Endodermal cell (in vitro differentiated cells): ENCODE measurements at regions not wholly inside any gene's neighbourhood (a gene's known extent, or its start where the extent isn't known, plus 50 kb on each side); places are given as distances from the start of the nearest gene placed in this dataset.

Source experiments
- DNase-seq: peaks from one replicate; pipeline ENCODE4 v3.0.0-alpha.2; 2017
- H3K27ac ChIP-seq: 2 replicates; pipeline ENCODE4 v1.5.1; 2013; ENCODE audit warnings: mild to moderate bottlenecking, low read depth, low read length, moderate library complexity
- H3K27me3 ChIP-seq: 2 replicates; pipeline ENCODE4 v1.6.1; 2013; ENCODE audit warnings: mild to moderate bottlenecking, low read length, moderate library complexity; ENCODE audit not compliant: insufficient read depth, control insufficient read depth, poor library complexity, severe bottlenecking
- H3K36me3 ChIP-seq: 2 replicates; pipeline ENCODE4 v1.7.0; 2013; ENCODE audit warnings: mild to moderate bottlenecking, low read length, moderate library complexity; ENCODE audit not compliant: control insufficient read depth, insufficient read depth
- H3K4me1 ChIP-seq: one replicate; pipeline ENCODE4 v1.7.0; 2013; ENCODE audit warnings: low read length; ENCODE audit not compliant: control insufficient read depth, insufficient read depth
- H3K4me3 ChIP-seq: 2 replicates; pipeline ENCODE4 v1.5.1; 2013; ENCODE audit warnings: mild to moderate bottlenecking, low read length, moderate library complexity
- H3K9ac ChIP-seq: 2 replicates; pipeline ENCODE4 v1.6.1; 2013; ENCODE audit warnings: mild to moderate bottlenecking, low read length, moderate library complexity; ENCODE audit not compliant: poor library complexity, severe bottlenecking; ENCODE audit errors: extremely low read depth
- H3K9me3 ChIP-seq: 2 replicates; pipeline ENCODE4 v1.6.1; 2013; ENCODE audit warnings: mild to moderate bottlenecking, low read length, moderate library complexity; ENCODE audit not compliant: control insufficient read depth
- H3K27ac Mint-ChIP-seq: 2 replicates; pipeline ENCODE4 v1.8.0; 2020; ENCODE audit warnings: mixed read lengths
- H3K27me3 Mint-ChIP-seq: 2 replicates; pipeline ENCODE4 v1.8.0; 2021; ENCODE audit warnings: mild to moderate bottlenecking, mixed read lengths; ENCODE audit not compliant: insufficient read depth
- H3K36me3 Mint-ChIP-seq: 2 replicates; pipeline ENCODE4 v1.8.0; 2020; ENCODE audit warnings: low read depth, mixed read lengths
- H3K4me1 Mint-ChIP-seq: 2 replicates; pipeline ENCODE4 v1.8.0; 2020; ENCODE audit warnings: mixed read lengths
- H3K4me3 Mint-ChIP-seq: 2 replicates; pipeline ENCODE4 v1.8.0; 2020; ENCODE audit warnings: mild to moderate bottlenecking, moderate library complexity, mixed read lengths
- H3K9me3 Mint-ChIP-seq: 2 replicates; pipeline ENCODE4 v1.8.0; 2020; ENCODE audit warnings: mild to moderate bottlenecking, mixed read lengths
- WGBS, 2 experiments: methylation state at CpG; one replicate each; pipeline versions ENCODE4 v1.1.5 to v1.1.7; 2013; ENCODE audit warnings: missing lambda C conversion rate in 2 of 2, mixed read lengths in 1 of 2; ENCODE audit not compliant: insufficient coverage in 1 of 2, insufficient read length in 1 of 2; 5-methylcytosine and 5-hydroxymethylcytosine counted together
- TF ChIP-seq, protein P1 (sequence below): fragments of 200-600 bp; sonication (generic); conservative IDR thresholded peaks from 2 replicates; pipeline ENCODE4 v1.5.0; 2021; ENCODE audit warnings: antibody characterized with exemption, mild to moderate bottlenecking

DNA sequence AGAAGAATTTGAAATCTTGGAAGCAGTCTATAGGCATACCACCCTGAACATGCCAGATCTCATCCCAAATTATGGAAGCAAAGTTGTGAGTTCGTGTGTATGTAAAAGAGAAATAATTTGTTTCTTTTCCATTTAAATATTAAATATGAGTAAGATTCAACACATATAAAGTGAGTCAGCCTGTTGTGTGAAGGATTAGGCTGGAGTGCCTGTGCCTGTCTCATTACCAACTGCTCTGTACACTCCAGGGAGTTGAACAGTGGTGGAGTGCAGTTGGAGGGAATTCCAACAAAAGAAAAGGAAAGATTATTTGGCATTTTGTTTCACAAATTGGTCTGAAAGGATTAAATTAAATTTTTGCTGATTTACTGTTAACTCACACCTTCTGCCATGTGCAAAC lies 435.6 kb downstream of the FAT4 start:
- no peaks in the 10 kb centered on the region for H3K9me3 ChIP-seq
- DNase-seq, result no peak
- no peaks in the 10 kb centered on the region for H3K27me3 ChIP-seq
- no peaks in the 10 kb centered on the region for H3K4me1 Mint-ChIP-seq
- no peak overlapping the region for H3K9ac ChIP-seq
- H3K27me3 Mint-ChIP-seq, result no peaks in the 10 kb centered on the region
- H3K4me1 ChIP-seq, result no peaks in the 10 kb centered on the region
- no peak overlapping the region for H3K4me3 Mint-ChIP-seq
- peaks cover 18% of the 10 kb centered on the region for H3K9me3 Mint-ChIP-seq
- no CpG with 5 or more reads among the region's 1 CpG for WGBS, 2 experiments
- TF ChIP-seq, protein P1, sequence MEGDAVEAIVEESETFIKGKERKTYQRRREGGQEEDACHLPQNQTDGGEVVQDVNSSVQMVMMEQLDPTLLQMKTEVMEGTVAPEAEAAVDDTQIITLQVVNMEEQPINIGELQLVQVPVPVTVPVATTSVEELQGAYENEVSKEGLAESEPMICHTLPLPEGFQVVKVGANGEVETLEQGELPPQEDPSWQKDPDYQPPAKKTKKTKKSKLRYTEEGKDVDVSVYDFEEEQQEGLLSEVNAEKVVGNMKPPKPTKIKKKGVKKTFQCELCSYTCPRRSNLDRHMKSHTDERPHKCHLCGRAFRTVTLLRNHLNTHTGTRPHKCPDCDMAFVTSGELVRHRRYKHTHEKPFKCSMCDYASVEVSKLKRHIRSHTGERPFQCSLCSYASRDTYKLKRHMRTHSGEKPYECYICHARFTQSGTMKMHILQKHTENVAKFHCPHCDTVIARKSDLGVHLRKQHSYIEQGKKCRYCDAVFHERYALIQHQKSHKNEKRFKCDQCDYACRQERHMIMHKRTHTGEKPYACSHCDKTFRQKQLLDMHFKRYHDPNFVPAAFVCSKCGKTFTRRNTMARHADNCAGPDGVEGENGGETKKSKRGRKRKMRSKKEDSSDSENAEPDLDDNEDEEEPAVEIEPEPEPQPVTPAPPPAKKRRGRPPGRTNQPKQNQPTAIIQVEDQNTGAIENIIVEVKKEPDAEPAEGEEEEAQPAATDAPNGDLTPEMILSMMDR, result no peak
- no peak overlapping the region for H3K27ac ChIP-seq
- no peaks in the 10 kb centered on the region for H3K36me3 Mint-ChIP-seq
- no peaks in the 10 kb centered on the region for H3K36me3 ChIP-seq
- no peak overlapping the region for H3K27ac Mint-ChIP-seq
- no peak overlapping the region for H3K4me3 ChIP-seq

DNA sequence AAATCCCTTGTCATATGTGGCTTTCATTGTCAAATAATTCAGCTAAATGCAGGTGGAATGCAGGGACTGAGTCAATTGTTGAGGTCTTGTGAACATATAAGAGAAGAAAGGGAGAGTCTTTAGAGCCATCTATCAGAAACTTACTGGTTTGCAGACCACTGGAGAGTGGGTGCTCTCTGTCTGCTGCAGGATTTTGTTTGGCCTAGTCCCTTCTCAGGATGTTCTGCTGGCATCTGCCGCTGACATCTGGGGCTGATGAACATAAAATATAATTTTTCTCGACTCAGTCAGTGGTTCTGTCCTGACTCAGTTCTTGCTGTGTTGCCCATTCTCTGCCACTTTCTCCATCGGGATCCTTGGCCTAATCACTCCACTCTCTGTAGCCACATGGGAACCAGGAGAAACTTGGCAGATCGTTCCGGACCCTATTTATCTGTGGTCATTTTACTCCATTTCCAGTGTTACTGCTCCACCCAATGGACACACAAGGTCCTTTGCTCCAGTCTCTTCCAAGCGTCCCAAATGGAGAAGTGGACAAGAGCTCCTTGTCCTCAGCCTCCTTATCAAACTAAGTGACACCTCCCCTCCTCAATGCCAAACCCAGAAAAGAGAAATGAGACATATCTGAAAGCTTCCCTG lies 436.2 kb downstream of the FAT4 start:
- Histone ChIP-seq H3K4me1 (no peaks in the 10 kb centered on the region), H3K27ac (no peak overlapping the region), H3K9me3 (no peaks in the 10 kb centered on the region), H3K9ac (no peak overlapping the region), H3K4me3 (no peak overlapping the region), H3K36me3 (no peaks in the 10 kb centered on the region), H3K27me3 (no peaks in the 10 kb centered on the region)
- peak; percentile 76 for DNase-seq
- Mint-ChIP-seq H3K27ac (no peak overlapping the region), H3K27me3 (no peaks in the 10 kb centered on the region), H3K4me1 (no peaks in the 10 kb centered on the region), H3K36me3 (no peaks in the 10 kb centered on the region), H3K4me3 (no peak overlapping the region), H3K9me3 (peaks cover 12% of the 10 kb centered on the region)
- TF ChIP-seq, protein P1, result peak; percentile 71
- 58 to 60% methylated on average over 4 to 6 of the region's 6 CpGs for WGBS, 2 experiments

DNA sequence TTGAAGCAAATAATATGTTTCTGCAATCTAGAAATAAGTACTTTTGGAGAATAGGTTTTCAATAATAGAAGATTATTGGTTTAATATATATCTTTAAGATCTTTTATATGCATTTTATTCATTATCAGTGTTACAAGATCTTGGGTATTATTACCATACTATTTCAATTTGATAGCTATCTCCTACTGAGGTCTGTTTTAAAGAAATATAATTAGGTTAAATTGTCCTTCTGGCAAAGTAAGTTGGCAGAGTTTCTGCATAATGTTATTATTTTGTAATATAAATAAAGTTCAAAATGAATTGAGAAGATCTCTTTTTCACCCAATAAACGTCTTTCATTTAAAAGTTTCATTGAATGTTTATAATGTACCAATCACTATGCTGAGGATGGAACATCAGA lies 443.7 kb downstream of the FAT4 start:
- H3K36me3 Mint-ChIP-seq, result no peaks in the 10 kb centered on the region
- TF ChIP-seq, protein P1, result no peak
- no peaks in the 10 kb centered on the region for H3K9me3 ChIP-seq
- H3K9me3 Mint-ChIP-seq, result no peaks in the 10 kb centered on the region
- H3K4me1 ChIP-seq, result no peaks in the 10 kb centered on the region
- H3K4me3 Mint-ChIP-seq, result no peak overlapping the region
- DNase-seq, result no peak
- H3K27ac Mint-ChIP-seq, result no peak overlapping the region
- WGBS, 2 experiments, result no CpG with 5 or more reads among the region's 1 CpG
- no peak overlapping the region for H3K27ac ChIP-seq
- H3K4me1 Mint-ChIP-seq, result peaks cover 7% of the 10 kb centered on the region
- H3K4me3 ChIP-seq, result no peak overlapping the region
- H3K36me3 ChIP-seq, result no peaks in the 10 kb centered on the region
- H3K27me3 ChIP-seq, result no peaks in the 10 kb centered on the region
- no peaks in the 10 kb centered on the region for H3K27me3 Mint-ChIP-seq
- no peak overlapping the region for H3K9ac ChIP-seq
